PFSK-1 (cell line): ENCODE measurements at regions not wholly inside any gene's neighbourhood (a gene's known extent, or its start where the extent isn't known, plus 50 kb on each side); places are given as distances from the start of the nearest gene placed in this dataset.

Experiments used
- POLR2AphosphoS5 ChIP-seq: IDR thresholded peaks from 2 replicates; pipeline ENCODE4 v1.6.1; 2012; ENCODE audit warnings: low read depth, mild to moderate bottlenecking, control low read depth, low read length, moderate library complexity
- REST ChIP-seq, 2 experiments: IDR thresholded peaks; 2 replicates each; pipeline versions ENCODE4 v1.6.1 to v1.8.0; 2011 to 2012; ENCODE audit warnings: low read depth in 2 of 2, low read length in 2 of 2, control low read depth in 1 of 2, inconsistent platforms in 1 of 2, mild to moderate bottlenecking in 1 of 2, moderate library complexity in 1 of 2; ENCODE audit not compliant: insufficient read depth in 1 of 2
- SIN3A ChIP-seq: IDR thresholded peaks from 2 replicates; pipeline ENCODE4 v1.6.1; 2012; ENCODE audit warnings: mild to moderate bottlenecking, low read length, moderate library complexity, borderline replicate concordance; ENCODE audit not compliant: insufficient read depth

- TF ChIP-seq POLR2AphosphoS5 (no peak), REST (IDR thresholded peaks at IDR 0.05; ENCODE audit: insufficient read depth in 1 of 2, low read depth in 2 of 2, low read length in 2 of 2) (no peak), SIN3A (no peak)
Measured at GRCh38 chr10:105644091-105644490, 1003.0 kb downstream of the SORCS3 start.
